WTC11 (cell line): ENCODE measurements at regions not wholly inside any gene's neighbourhood (a gene's known extent, or its start where the extent isn't known, plus 50 kb on each side); places are given as distances from the start of the nearest gene placed in this dataset.
"Not testable (repeated sequence)": the region's sequence is repeated elsewhere in the genome, so short reads cannot be mapped to it uniquely, and the experiment has no call there.

Source experiments
- ATAC-seq: fragments of 200-7000 bp; cut with Tn5 transposase; 2 replicates; pipeline ENCODE4 v1.10.0; 2021; ENCODE audit warnings: mild to moderate bottlenecking, moderate library complexity
- CTCF ChIA-PET: fragments of 300-600 bp; sonication (Branson Sonifier 250); formaldehyde crosslinking; loops from one replicate; lab custom pipeline; 2021; ENCODE audit warnings: antibody characterized with exemption; lab: Charles Lee
- POLR2A ChIA-PET: fragments of 350-600 bp; sonication (Branson Sonifier 250); formaldehyde crosslinking; loops from one replicate; lab custom pipeline; 2021; ENCODE audit warnings: antibody characterized with exemption; lab: Charles Lee
- DNase-seq: peaks from one replicate; pipeline ENCODE4 v3.0.0; 2021; ENCODE audit warnings: low spot score
- H3K27ac Mint-ChIP-seq: 2 replicates; pipeline ENCODE4 v1.8.0; 2021; ENCODE audit warnings: mixed read lengths
- H3K27me3 Mint-ChIP-seq: 2 replicates; pipeline ENCODE4 v1.8.0; 2021; ENCODE audit warnings: low read depth, mild to moderate bottlenecking, moderate library complexity, mixed read lengths
- H3K36me3 Mint-ChIP-seq: 2 replicates; pipeline ENCODE4 v1.8.0; 2021; ENCODE audit warnings: mixed read lengths
- H3K4me1 Mint-ChIP-seq: 2 replicates; pipeline ENCODE4 v1.8.0; 2022; ENCODE audit warnings: mixed read lengths
- H3K4me3 Mint-ChIP-seq: 2 replicates; pipeline ENCODE4 v1.8.0; 2021; ENCODE audit warnings: mild to moderate bottlenecking, moderate library complexity, mixed read lengths
- H3K9me3 Mint-ChIP-seq: 2 replicates; pipeline ENCODE4 v1.8.0; 2021; ENCODE audit warnings: mixed read lengths
- ATF2 ChIP-seq: sonication (generic); formaldehyde crosslinking; IDR thresholded peaks from 2 replicates; pipeline ENCODE4 v1.8.1; 2022; ENCODE audit warnings: low read depth, missing genetic modification reagents, borderline replicate concordance
- CREM ChIP-seq: sonication (generic); formaldehyde crosslinking; IDR thresholded peaks from 2 replicates; pipeline ENCODE4 v1.8.1; 2022; ENCODE audit warnings: mild to moderate bottlenecking, missing genetic modification reagents, moderate library complexity
- CTCF ChIP-seq: fragments of 200-600 bp; IDR thresholded peaks from 2 replicates; pipeline ENCODE4 v1.8.0; 2022; ENCODE audit warnings: antibody characterized with exemption
- ETV6 ChIP-seq: sonication (generic); formaldehyde crosslinking; IDR thresholded peaks from 2 replicates; pipeline ENCODE4 v1.8.1; 2022; ENCODE audit warnings: mild to moderate bottlenecking, missing genetic modification reagents
- FOXK1 ChIP-seq: sonication (generic); formaldehyde crosslinking; IDR thresholded peaks from 2 replicates; pipeline ENCODE4 v1.8.0; 2022; ENCODE audit warnings: mild to moderate bottlenecking, moderate library complexity, missing genetic modification reagents
- FOXP1 ChIP-seq: sonication (generic); formaldehyde crosslinking; IDR thresholded peaks from 2 replicates; pipeline ENCODE4 v1.8.0; 2022; ENCODE audit warnings: missing genetic modification reagents, mild to moderate bottlenecking, moderate library complexity, borderline replicate concordance
- IRF1 ChIP-seq: sonication (generic); formaldehyde crosslinking; IDR thresholded peaks from 2 replicates; pipeline ENCODE4 v1.8.0; 2023; ENCODE audit warnings: missing genetic modification reagents
- MLX ChIP-seq: sonication (generic); formaldehyde crosslinking; IDR thresholded peaks from 2 replicates; pipeline ENCODE4 v1.8.1; 2023; ENCODE audit warnings: mild to moderate bottlenecking, missing genetic modification reagents, moderate library complexity
- NFYB ChIP-seq: sonication (generic); formaldehyde crosslinking; conservative IDR thresholded peaks from 2 replicates; pipeline ENCODE4 v1.8.0; 2022; ENCODE audit warnings: low read depth, missing genetic modification reagents
- NR3C1 ChIP-seq: sonication (generic); formaldehyde crosslinking; conservative IDR thresholded peaks from 2 replicates; pipeline ENCODE4 v1.8.1; 2023; ENCODE audit warnings: low read depth, mild to moderate bottlenecking, missing genetic modification reagents
- PRRX2 ChIP-seq: fragments of 250-450 bp; sonication (Bioruptor Pico); IDR thresholded peaks from 2 replicates; pipeline ENCODE4 v1.8.0; 2021; ENCODE audit warnings: mild to moderate bottlenecking
- ZNF232 ChIP-seq: sonication (generic); formaldehyde crosslinking; IDR thresholded peaks from 2 replicates; pipeline ENCODE4 v1.8.0; 2022; ENCODE audit warnings: mild to moderate bottlenecking, missing genetic modification reagents
- ZNF396 ChIP-seq: fragments of 250-450 bp; sonication (Bioruptor Pico); IDR thresholded peaks from 2 replicates; pipeline ENCODE4 v1.8.0; 2021; ENCODE audit warnings: mild to moderate bottlenecking, moderate library complexity, borderline replicate concordance
- ZNF423 ChIP-seq: fragments of 250-450 bp; sonication (Bioruptor Pico); IDR thresholded peaks from 2 replicates; pipeline ENCODE4 v2.1.2; 2022; ENCODE audit warnings: mild to moderate bottlenecking, moderate library complexity

GRCh38 chr18:5015213-5015612 lies 181.8 kb downstream of the AKAIN1 start (continued):
- no peak for TF ChIP-seq CTCF
- TF ChIP-seq MLX = no peak

- CTCF ChIA-PET = interaction anchor here (1.3 kb wide), 1 partner anchor 19 kb away, joined by 8 read pairs; no protein-coding TSS in a partner anchor
- POLR2A ChIA-PET = interaction anchor here (0.6 kb wide), 1 partner anchor 17 kb away, joined by 3 read pairs; no protein-coding TSS in a partner anchor
- H3K36me3 Mint-ChIP-seq = not testable (repeated sequence)
These were observed 192.8 kb downstream of the AKAIN1 start for GRCh38 chr18:5004031-5004820.

GRCh38 chr18:4994710-4995109 lies 202.3 kb downstream of the AKAIN1 start:
- Mint-ChIP-seq H3K36me3 (peaks cover 15% of the 10 kb centered on the region), H3K27ac (no peak overlapping the region), H3K4me3 (no peak overlapping the region), H3K4me1 (no peaks in the 10 kb centered on the region), H3K27me3 (peaks cover 32% of the 10 kb centered on the region), H3K9me3 (peaks cover 20% of the 10 kb centered on the region)
- no peak for TF ChIP-seq ETV6 (CRISPR knock-in tag)
- no peak for TF ChIP-seq NFYB (CRISPR knock-in tag)
- no peak for TF ChIP-seq IRF1 (CRISPR knock-in tag)
- no peak for TF ChIP-seq ZNF232
- no peak for TF ChIP-seq FOXK1 (CRISPR knock-in tag)
- no peak for TF ChIP-seq NR3C1 (CRISPR knock-in tag)
- no peak for TF ChIP-seq CREM
- TF ChIP-seq ATF2 = no peak
- no peak for TF ChIP-seq ZNF423 (CRISPR knock-in tag)
- no peak for TF ChIP-seq ZNF396
- TF ChIP-seq PRRX2 (CRISPR knock-in tag) = no peak
- CTCF ChIA-PET = interaction anchor here (1.0 kb wide), 1 partner anchor 29 kb away, joined by 3 read pairs; no protein-coding TSS in a partner anchor
- POLR2A ChIA-PET = no interaction called here
- DNase-seq (no peak), ATAC-seq (no peak)

More at GRCh38 chr18:5004031-5004820, 192.8 kb downstream of the AKAIN1 start:
- DNase-seq = peak; percentile 62
- H3K9me3 Mint-ChIP-seq, H3K4me1 Mint-ChIP-seq, H3K27me3 Mint-ChIP-seq, ATAC-seq: not testable (repeated sequence)
- TF ChIP-seq FOXP1 (0 out of 2 replicates have a peak, but pooled peaks have one; percentile 30), ZNF423 (CRISPR knock-in tag) (peak; percentile 19; the same call in 1 of the 2 replicates)
- peak overlapping the region; percentile 95 for H3K4me3 Mint-ChIP-seq
- H3K27ac Mint-ChIP-seq = peak overlapping the region; percentile 90
